Neural progenitor cell (in vitro differentiated cells): ENCODE measurements at regions not wholly inside any gene's neighbourhood (a gene's known extent, or its start where the extent isn't known, plus 50 kb on each side); places are given as distances from the start of the nearest gene placed in this dataset.

Source experiments
- DNase-seq: peaks from one replicate; pipeline ENCODE4 v3.0.0-alpha.2; 2016; ENCODE audit warnings: low spot score
- H2AFZ ChIP-seq: fragments of 200-600 bp; sonication (generic); replicated peaks from 2 replicates; pipeline ENCODE4 v1.6.1; 2016; ENCODE audit warnings: antibody characterized with exemption
- H3F3A ChIP-seq: fragments of 200-600 bp; sonication (generic); 2 replicates; pipeline ENCODE4 v1.6.1; 2016; ENCODE audit warnings: antibody characterized with exemption, low read depth
- H3K27ac ChIP-seq: fragments of 200-600 bp; sonication (generic); 2 replicates; pipeline ENCODE4 v1.5.1; 2016; ENCODE audit warnings: mild to moderate bottlenecking
- H3K27me3 ChIP-seq: fragments of 200-600 bp; sonication (generic); 2 replicates; pipeline ENCODE4 v1.6.1; 2016; ENCODE audit warnings: mild to moderate bottlenecking, moderate library complexity
- H3K36me3 ChIP-seq: fragments of 200-600 bp; sonication (generic); 2 replicates; pipeline ENCODE4 v1.5.1; 2016
- H3K4me1 ChIP-seq: fragments of 200-600 bp; sonication (generic); 2 replicates; pipeline ENCODE4 v1.6.1; 2016; ENCODE audit warnings: mixed run types
- H3K4me2 ChIP-seq: fragments of 200-600 bp; sonication (generic); 2 replicates; pipeline ENCODE4 v1.6.1; 2016
- H3K4me3 ChIP-seq: fragments of 200-600 bp; sonication (generic); 2 replicates; pipeline ENCODE4 v1.5.1; 2016
- H3K79me2 ChIP-seq: fragments of 200-600 bp; sonication (generic); 2 replicates; pipeline ENCODE4 v1.6.1; 2016; ENCODE audit warnings: low read depth
- H3K9ac ChIP-seq: fragments of 200-600 bp; sonication (generic); 2 replicates; pipeline ENCODE4 v1.6.1; 2016
- H3K9me3 ChIP-seq: fragments of 200-600 bp; sonication (generic); 2 replicates; pipeline ENCODE4 v1.5.1; 2016; ENCODE audit warnings: low read depth
- H4K20me1 ChIP-seq: fragments of 200-600 bp; sonication (generic); 2 replicates; pipeline ENCODE4 v1.6.1; 2016; ENCODE audit warnings: low read depth
- H3K27ac Mint-ChIP-seq: 3 replicates; pipeline ENCODE4 v1.8.0; 2021; ENCODE audit warnings: mixed read lengths
- H3K27me3 Mint-ChIP-seq: 2 replicates; pipeline ENCODE4 v1.8.0; 2022; ENCODE audit warnings: low read depth, mild to moderate bottlenecking, inconsistent platforms, moderate library complexity, mixed read lengths; ENCODE audit not compliant: insufficient read depth
- H3K36me3 Mint-ChIP-seq: 3 replicates; pipeline ENCODE4 v1.8.0; 2021; ENCODE audit warnings: mixed read lengths
- H3K4me1 Mint-ChIP-seq: 3 replicates; pipeline ENCODE4 v1.8.0; 2021; ENCODE audit warnings: mixed read lengths
- H3K4me3 Mint-ChIP-seq: 3 replicates; pipeline ENCODE4 v1.8.0; 2021; ENCODE audit warnings: mild to moderate bottlenecking, moderate library complexity, mixed read lengths
- H3K9me3 Mint-ChIP-seq: 3 replicates; pipeline ENCODE4 v1.8.0; 2020; ENCODE audit warnings: mixed read lengths
- CTCF ChIP-seq: fragments of 200-600 bp; sonication (generic); IDR thresholded peaks from 2 replicates; pipeline ENCODE4 v1.5.1; 2017; ENCODE audit warnings: antibody characterized with exemption, mild to moderate bottlenecking
- EZH2 ChIP-seq: fragments of 200-600 bp; sonication (generic); IDR thresholded peaks from 2 replicates; pipeline ENCODE4 v1.6.1; 2017; ENCODE audit warnings: antibody characterized with exemption, mild to moderate bottlenecking, moderate library complexity
- EZH2phosphoT487 ChIP-seq: fragments of 200-600 bp; sonication (generic); IDR thresholded peaks from 2 replicates; pipeline ENCODE4 v1.6.1; 2017; ENCODE audit warnings: antibody characterized with exemption

- H3K4me2 ChIP-seq, result no peak overlapping the region
- peaks cover 16% of the 10 kb centered on the region for H3K9me3 Mint-ChIP-seq
- no peaks in the 10 kb centered on the region for H3K4me1 ChIP-seq
- H3K36me3 ChIP-seq, result no peaks in the 10 kb centered on the region
- H3K27me3 Mint-ChIP-seq, result no peaks in the 10 kb centered on the region
- H3K4me3 Mint-ChIP-seq, result no peak overlapping the region
- no peak overlapping the region for H3K27ac Mint-ChIP-seq
- H3K27me3 ChIP-seq, result no peaks in the 10 kb centered on the region
- DNase-seq, result no peak
- H3K9ac ChIP-seq, result no peak overlapping the region
- H3K79me2 ChIP-seq, result no peaks in the 10 kb centered on the region
- H3K4me1 Mint-ChIP-seq, result no peaks in the 10 kb centered on the region
- H4K20me1 ChIP-seq, result no peaks in the 10 kb centered on the region
- H3K36me3 Mint-ChIP-seq, result no peaks in the 10 kb centered on the region
- TF ChIP-seq EZH2phosphoT487, result no peak
- TF ChIP-seq CTCF, result no peak
- no peak for TF ChIP-seq EZH2
- no peak overlapping the region for H2AFZ ChIP-seq
- H3F3A ChIP-seq, result no peaks in the 10 kb centered on the region
- H3K27ac ChIP-seq, result no peak overlapping the region
- H3K4me3 ChIP-seq, result no peak overlapping the region
- no peaks in the 10 kb centered on the region for H3K9me3 ChIP-seq
Observed at GRCh38 chr12:30269496-30269895, 426.2 kb downstream of the IPO8 start.

GRCh38 chr12:30268041-30268440 lies 427.6 kb downstream of the IPO8 start:
- no peak overlapping the region for H3K9ac ChIP-seq
- H2AFZ ChIP-seq, result no peak overlapping the region
- no peaks in the 10 kb centered on the region for H3K36me3 Mint-ChIP-seq
- no peaks in the 10 kb centered on the region for H3F3A ChIP-seq
- no peak for DNase-seq
- no peaks in the 10 kb centered on the region for H3K9me3 ChIP-seq
- no peaks in the 10 kb centered on the region for H3K27me3 Mint-ChIP-seq
- H3K27ac ChIP-seq, result no peak overlapping the region
- H3K4me3 ChIP-seq, result no peak overlapping the region
- TF ChIP-seq EZH2phosphoT487, result no peak
- no peak for TF ChIP-seq EZH2
- TF ChIP-seq CTCF, result no peak
- no peaks in the 10 kb centered on the region for H3K27me3 ChIP-seq
- H4K20me1 ChIP-seq, result no peaks in the 10 kb centered on the region
- H3K4me3 Mint-ChIP-seq, result no peak overlapping the region
- no peaks in the 10 kb centered on the region for H3K4me1 Mint-ChIP-seq
- no peaks in the 10 kb centered on the region for H3K36me3 ChIP-seq
- H3K4me2 ChIP-seq, result no peak overlapping the region
- no peaks in the 10 kb centered on the region for H3K4me1 ChIP-seq
- H3K9me3 Mint-ChIP-seq, result peaks cover 11% of the 10 kb centered on the region
- no peak overlapping the region for H3K27ac Mint-ChIP-seq
- no peaks in the 10 kb centered on the region for H3K79me2 ChIP-seq

GRCh38 chr12:30263434-30263833 lies 432.2 kb downstream of the IPO8 start:
- peaks cover 5% of the 10 kb centered on the region for H3K9me3 Mint-ChIP-seq
- H3K4me3 Mint-ChIP-seq, result no peak overlapping the region
- no peaks in the 10 kb centered on the region for H3K36me3 Mint-ChIP-seq
- H3K4me1 Mint-ChIP-seq, result no peaks in the 10 kb centered on the region
- Histone ChIP-seq H3K27ac (no peak overlapping the region), H3F3A (no peaks in the 10 kb centered on the region), H3K4me1 (no peaks in the 10 kb centered on the region), H3K27me3 (no peaks in the 10 kb centered on the region), H4K20me1 (no peaks in the 10 kb centered on the region), H3K9ac (no peak overlapping the region), H3K4me3 (no peak overlapping the region), H3K36me3 (no peaks in the 10 kb centered on the region), H3K79me2 (no peaks in the 10 kb centered on the region), H3K9me3 (no peaks in the 10 kb centered on the region), H3K4me2 (no peak overlapping the region), H2AFZ (no peak overlapping the region)
- no peak for TF ChIP-seq CTCF
- TF ChIP-seq EZH2, result no peak
- TF ChIP-seq EZH2phosphoT487, result no peak
- no peak overlapping the region for H3K27ac Mint-ChIP-seq
- H3K27me3 Mint-ChIP-seq, result no peaks in the 10 kb centered on the region
- no peak for DNase-seq

- H3K36me3 ChIP-seq, result no peaks in the 10 kb centered on the region
- no peak for DNase-seq
- no peaks in the 10 kb centered on the region for H4K20me1 ChIP-seq
- Mint-ChIP-seq H3K27ac (no peak overlapping the region), H3K27me3 (no peaks in the 10 kb centered on the region), H3K4me3 (no peak overlapping the region), H3K4me1 (no peaks in the 10 kb centered on the region), H3K9me3 (peaks cover 2% of the 10 kb centered on the region), H3K36me3 (no peaks in the 10 kb centered on the region)
- H3F3A ChIP-seq, result no peaks in the 10 kb centered on the region
- no peak overlapping the region for H3K4me3 ChIP-seq
- H3K4me2 ChIP-seq, result no peak overlapping the region
- H3K27ac ChIP-seq, result no peak overlapping the region
- no peaks in the 10 kb centered on the region for H3K9me3 ChIP-seq
- no peaks in the 10 kb centered on the region for H3K4me1 ChIP-seq
- H3K9ac ChIP-seq, result no peak overlapping the region
- H3K27me3 ChIP-seq, result no peaks in the 10 kb centered on the region
- H2AFZ ChIP-seq, result no peak overlapping the region
- TF ChIP-seq CTCF (no peak), EZH2phosphoT487 (no peak), EZH2 (no peak)
- H3K79me2 ChIP-seq, result no peaks in the 10 kb centered on the region
Observed at GRCh38 chr12:30257618-30258017, 438.1 kb downstream of the IPO8 start.
